Loucy (cell line): ENCODE measurements at regions not wholly inside any gene's neighbourhood (a gene's known extent, or its start where the extent isn't known, plus 50 kb on each side); places are given as distances from the start of the nearest gene placed in this dataset.

Source experiments
- EZH2phosphoT487 ChIP-seq: fragments of 200-600 bp; IDR thresholded peaks from 2 replicates; pipeline ENCODE4 v1.6.1; 2018; ENCODE audit warnings: antibody characterized with exemption, mild to moderate bottlenecking, moderate library complexity, borderline replicate concordance
- TF ChIP-seq, protein P1 (sequence below): fragments of 200-600 bp; sonication (generic); conservative IDR thresholded peaks from 2 replicates; pipeline ENCODE4 v1.5.1; 2014; ENCODE audit warnings: mild to moderate bottlenecking, antibody characterized with exemption, low read length

DNA sequence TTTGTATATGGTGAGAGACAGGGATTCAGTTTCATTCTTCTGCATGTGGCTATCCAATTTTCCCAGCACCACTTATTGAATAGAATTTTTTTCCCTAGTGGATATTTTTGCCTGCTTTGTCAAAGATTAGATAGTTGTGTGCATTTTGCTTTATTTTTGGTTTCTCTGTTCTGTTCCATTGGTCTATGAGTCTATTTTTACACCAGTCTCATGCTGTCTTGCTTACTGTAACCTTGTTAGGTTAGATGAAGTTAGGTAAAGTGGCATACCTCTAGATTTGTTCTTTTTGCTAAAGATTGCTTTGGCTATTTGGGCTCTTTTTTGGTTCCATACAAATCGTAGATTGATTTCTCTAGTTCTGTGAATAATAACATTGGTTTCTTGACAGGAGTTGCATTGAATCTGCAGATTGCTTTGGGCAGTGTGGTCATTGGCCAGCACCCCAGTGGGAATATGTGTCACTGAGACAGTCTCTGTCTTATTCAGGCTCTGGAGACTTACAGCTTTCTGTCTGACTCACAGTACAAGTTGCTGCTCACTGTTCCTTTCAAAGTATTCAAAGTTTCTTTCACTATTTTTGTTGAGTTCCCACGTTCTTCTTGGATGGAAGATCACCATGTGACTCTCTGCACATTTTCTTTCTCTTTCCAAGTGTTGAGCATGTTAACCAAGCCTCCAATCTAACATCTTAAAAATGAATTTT lies 709.1 kb downstream of the CDH11 start:
- TF ChIP-seq, protein P1, sequence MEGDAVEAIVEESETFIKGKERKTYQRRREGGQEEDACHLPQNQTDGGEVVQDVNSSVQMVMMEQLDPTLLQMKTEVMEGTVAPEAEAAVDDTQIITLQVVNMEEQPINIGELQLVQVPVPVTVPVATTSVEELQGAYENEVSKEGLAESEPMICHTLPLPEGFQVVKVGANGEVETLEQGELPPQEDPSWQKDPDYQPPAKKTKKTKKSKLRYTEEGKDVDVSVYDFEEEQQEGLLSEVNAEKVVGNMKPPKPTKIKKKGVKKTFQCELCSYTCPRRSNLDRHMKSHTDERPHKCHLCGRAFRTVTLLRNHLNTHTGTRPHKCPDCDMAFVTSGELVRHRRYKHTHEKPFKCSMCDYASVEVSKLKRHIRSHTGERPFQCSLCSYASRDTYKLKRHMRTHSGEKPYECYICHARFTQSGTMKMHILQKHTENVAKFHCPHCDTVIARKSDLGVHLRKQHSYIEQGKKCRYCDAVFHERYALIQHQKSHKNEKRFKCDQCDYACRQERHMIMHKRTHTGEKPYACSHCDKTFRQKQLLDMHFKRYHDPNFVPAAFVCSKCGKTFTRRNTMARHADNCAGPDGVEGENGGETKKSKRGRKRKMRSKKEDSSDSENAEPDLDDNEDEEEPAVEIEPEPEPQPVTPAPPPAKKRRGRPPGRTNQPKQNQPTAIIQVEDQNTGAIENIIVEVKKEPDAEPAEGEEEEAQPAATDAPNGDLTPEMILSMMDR: no peak
- no peak for TF ChIP-seq EZH2phosphoT487
